ENCODE measurements at regions not wholly inside any gene's neighbourhood (a gene's known extent, or its start where the extent isn't known, plus 50 kb on each side); places are given as distances from the start of the nearest gene placed in this dataset.

- TF ChIP-seq CTCF (IDR thresholded peaks at IDR 0.05; ENCODE audit: poor library complexity, severe bottlenecking) = no peak
- Histone ChIP-seq H3K9me3 (ENCODE audit: severe bottlenecking) (no peaks in the 10 kb centered on the region), H3K4me3 (ENCODE audit: severe bottlenecking) (no peak overlapping the region), H3K4me1 (ENCODE audit: insufficient read depth, poor library complexity, severe bottlenecking) (no peaks in the 10 kb centered on the region), H3K27ac (ENCODE audit: poor library complexity, severe bottlenecking) (no peak overlapping the region), H3K36me3 (ENCODE audit: low read depth) (no peaks in the 10 kb centered on the region), H3K27me3 (ENCODE audit: insufficient read depth, poor library complexity, severe bottlenecking) (no peaks in the 10 kb centered on the region)
- ATAC-seq (ENCODE audit: low read depth) (no peak), DNase-seq (ENCODE audit: low spot score) (no peak)
Observed at GRCh38 chr13:22130254-22130653, 459.4 kb downstream of the FGF9 start.

DNA sequence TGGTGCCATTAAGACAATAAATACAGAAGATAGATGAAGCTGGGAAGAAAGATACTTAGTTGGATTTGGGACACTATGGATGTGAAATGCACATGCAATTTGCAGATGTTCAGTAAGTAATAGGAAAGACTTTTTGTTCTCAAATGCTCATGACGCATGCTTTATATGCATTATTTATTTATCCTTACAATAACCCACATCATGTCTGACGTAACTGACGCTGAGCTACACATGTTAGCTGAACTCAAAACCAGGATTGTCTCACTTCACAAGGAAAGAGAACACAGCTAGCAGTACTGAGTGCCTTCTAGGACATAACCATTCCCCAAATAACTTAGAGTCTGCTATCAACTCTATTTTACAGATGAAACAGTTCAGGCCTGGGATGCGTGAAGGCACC, 463.4 kb downstream of the FGF9 start:
- ATAC-seq (ENCODE audit: low read depth) (no peak), DNase-seq (ENCODE audit: low spot score) (no peak)
- no peak for TF ChIP-seq CTCF (IDR thresholded peaks at IDR 0.05; ENCODE audit: poor library complexity, severe bottlenecking)
- Histone ChIP-seq H3K9me3 (ENCODE audit: severe bottlenecking) (no peaks in the 10 kb centered on the region), H3K36me3 (ENCODE audit: low read depth) (no peaks in the 10 kb centered on the region), H3K4me3 (ENCODE audit: severe bottlenecking) (no peak overlapping the region), H3K27ac (ENCODE audit: poor library complexity, severe bottlenecking) (no peak overlapping the region), H3K4me1 (ENCODE audit: insufficient read depth, poor library complexity, severe bottlenecking) (no peaks in the 10 kb centered on the region), H3K27me3 (ENCODE audit: insufficient read depth, poor library complexity, severe bottlenecking) (peaks cover 13% of the 10 kb centered on the region)

GRCh38 chr13:22135446-22135845, 464.6 kb downstream of the FGF9 start:
- no peak for TF ChIP-seq CTCF (IDR thresholded peaks at IDR 0.05; ENCODE audit: poor library complexity, severe bottlenecking)
- Histone ChIP-seq H3K9me3 (ENCODE audit: severe bottlenecking) (no peaks in the 10 kb centered on the region), H3K27me3 (ENCODE audit: insufficient read depth, poor library complexity, severe bottlenecking) (peaks cover 13% of the 10 kb centered on the region), H3K4me1 (ENCODE audit: insufficient read depth, poor library complexity, severe bottlenecking) (no peaks in the 10 kb centered on the region), H3K27ac (ENCODE audit: poor library complexity, severe bottlenecking) (no peak overlapping the region), H3K36me3 (ENCODE audit: low read depth) (no peaks in the 10 kb centered on the region), H3K4me3 (ENCODE audit: severe bottlenecking) (no peak overlapping the region)
- ATAC-seq (ENCODE audit: low read depth) (no peak), DNase-seq (ENCODE audit: low spot score) (no peak)

DNA sequence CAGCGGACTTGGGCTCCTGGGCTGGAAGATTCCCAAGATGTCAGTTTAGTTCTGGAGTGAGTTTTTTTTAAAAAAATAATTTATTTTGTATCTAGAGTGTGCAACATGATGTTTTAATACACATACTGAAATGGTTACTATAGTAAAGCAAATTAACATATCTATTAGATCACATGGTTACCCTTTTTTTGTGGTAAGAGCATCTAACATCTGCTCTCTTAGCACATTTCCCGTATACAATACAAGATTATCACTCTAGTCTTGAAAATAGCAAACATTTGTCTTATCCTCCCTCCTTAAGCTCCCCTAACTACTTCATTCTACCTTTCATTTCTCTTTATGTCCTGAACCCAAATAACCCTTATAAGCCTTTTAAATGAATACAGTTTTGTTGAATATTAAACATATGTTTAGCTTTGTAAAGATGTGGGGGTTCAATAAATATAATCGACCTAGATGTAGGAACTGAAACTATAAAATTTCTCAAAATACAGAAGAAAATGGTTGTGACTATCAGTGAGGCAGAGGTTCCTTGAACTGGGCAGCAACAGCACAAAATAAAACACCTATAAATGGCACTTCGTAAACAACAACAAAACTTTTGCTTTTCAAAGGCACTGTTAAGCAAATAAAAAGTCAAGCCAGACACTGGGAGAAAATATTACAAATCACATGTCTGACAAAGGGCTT, 466.6 kb downstream of the FGF9 start:
- H3K4me3 ChIP-seq (ENCODE audit: severe bottlenecking) = no peak overlapping the region
- no peaks in the 10 kb centered on the region for H3K4me1 ChIP-seq (ENCODE audit: insufficient read depth, poor library complexity, severe bottlenecking)
- TF ChIP-seq CTCF (IDR thresholded peaks at IDR 0.05; ENCODE audit: poor library complexity, severe bottlenecking) = no peak
- no peak overlapping the region for H3K27ac ChIP-seq (ENCODE audit: poor library complexity, severe bottlenecking)
- no peaks in the 10 kb centered on the region for H3K9me3 ChIP-seq (ENCODE audit: severe bottlenecking)
- ATAC-seq (ENCODE audit: low read depth) (no peak), DNase-seq (ENCODE audit: low spot score) (no peak)
- H3K36me3 ChIP-seq (ENCODE audit: low read depth) = no peaks in the 10 kb centered on the region
- H3K27me3 ChIP-seq (ENCODE audit: insufficient read depth, poor library complexity, severe bottlenecking) = peaks cover 14% of the 10 kb centered on the region

GRCh38 chr13:22138947-22139346, 468.1 kb downstream of the FGF9 start:
- H3K4me3 ChIP-seq (ENCODE audit: severe bottlenecking) = no peak overlapping the region
- no peaks in the 10 kb centered on the region for H3K9me3 ChIP-seq (ENCODE audit: severe bottlenecking)
- no peak for DNase-seq (ENCODE audit: low spot score)
- peaks cover 16% of the 10 kb centered on the region for H3K27me3 ChIP-seq (ENCODE audit: insufficient read depth, poor library complexity, severe bottlenecking)
- no peaks in the 10 kb centered on the region for H3K4me1 ChIP-seq (ENCODE audit: insufficient read depth, poor library complexity, severe bottlenecking)
- no peak overlapping the region for H3K27ac ChIP-seq (ENCODE audit: poor library complexity, severe bottlenecking)
- TF ChIP-seq CTCF (IDR thresholded peaks at IDR 0.05; ENCODE audit: poor library complexity, severe bottlenecking) = no peak
- no peaks in the 10 kb centered on the region for H3K36me3 ChIP-seq (ENCODE audit: low read depth)
- no peak for ATAC-seq (ENCODE audit: low read depth)
